ENCODE measurements at regions not wholly inside any gene's neighbourhood (a gene's known extent, or its start where the extent isn't known, plus 50 kb on each side); places are given as distances from the start of the nearest gene placed in this dataset.

DNA sequence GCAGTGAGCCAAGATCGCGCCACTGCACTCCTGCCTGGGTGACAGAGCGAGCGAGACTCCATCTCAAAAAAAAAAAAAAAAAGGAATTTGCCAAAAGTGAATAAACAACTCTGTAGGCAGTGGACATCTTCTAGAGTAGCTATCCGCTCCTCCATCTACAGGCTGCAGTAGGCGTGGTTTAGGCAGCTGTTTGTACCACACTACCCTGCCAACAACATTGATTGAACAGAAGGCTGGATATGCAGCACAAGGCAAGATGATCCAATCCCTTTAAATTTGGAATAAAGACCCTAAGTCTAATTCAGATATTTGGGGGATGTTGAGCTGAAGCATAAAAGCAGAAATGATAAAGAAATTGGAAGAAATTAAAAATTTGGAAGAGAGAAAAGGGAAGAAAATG lies 141.6 kb downstream of the TES start:
- no peak for DNase-seq (ENCODE audit: low spot score)
- no peak overlapping the region for H3K4me3 Mint-ChIP-seq (ENCODE audit: low read depth)
- H3K27me3 Mint-ChIP-seq (ENCODE audit: low read depth) = peaks cover 19% of the 10 kb centered on the region
- H3K27ac Mint-ChIP-seq = no peak overlapping the region
- intact Hi-C loops (cut with micrococcal nuclease) = no loop called here
- no peaks in the 10 kb centered on the region for H3K9me3 Mint-ChIP-seq
- H3K36me3 Mint-ChIP-seq (ENCODE audit: low read depth) = no peaks in the 10 kb centered on the region
- peaks cover 3% of the 10 kb centered on the region for H3K4me1 Mint-ChIP-seq (ENCODE audit: low read depth)

GRCh38 chr7:116353647-116354046 lies 143.3 kb downstream of the TES start:
- Mint-ChIP-seq H3K27ac (no peak overlapping the region), H3K9me3 (no peaks in the 10 kb centered on the region), H3K36me3 (ENCODE audit: low read depth) (no peaks in the 10 kb centered on the region), H3K4me3 (ENCODE audit: low read depth) (no peak overlapping the region), H3K27me3 (ENCODE audit: low read depth) (peaks cover 15% of the 10 kb centered on the region), H3K4me1 (ENCODE audit: low read depth) (peaks cover 3% of the 10 kb centered on the region)
- intact Hi-C loops (cut with micrococcal nuclease) = no loop called here
- DNase-seq (ENCODE audit: low spot score) = no peak

GRCh38 chr7:116354171-116354545 lies 143.8 kb downstream of the TES start:
- Mint-ChIP-seq H3K27ac (no peak overlapping the region), H3K27me3 (ENCODE audit: low read depth) (peaks cover 11% of the 10 kb centered on the region), H3K9me3 (no peaks in the 10 kb centered on the region), H3K4me1 (ENCODE audit: low read depth) (peaks cover 3% of the 10 kb centered on the region), H3K36me3 (ENCODE audit: low read depth) (no peaks in the 10 kb centered on the region), H3K4me3 (ENCODE audit: low read depth) (no peak overlapping the region)
- intact Hi-C loops (cut with micrococcal nuclease) = no loop called here
- DNase-seq (ENCODE audit: low spot score) = no peak

- Mint-ChIP-seq H3K27me3 (ENCODE audit: low read depth) (peaks cover 11% of the 10 kb centered on the region), H3K4me3 (ENCODE audit: low read depth) (no peak overlapping the region)
These were observed 144.4 kb downstream of the TES start for GRCh38 chr7:116354546-116355423.

DNA sequence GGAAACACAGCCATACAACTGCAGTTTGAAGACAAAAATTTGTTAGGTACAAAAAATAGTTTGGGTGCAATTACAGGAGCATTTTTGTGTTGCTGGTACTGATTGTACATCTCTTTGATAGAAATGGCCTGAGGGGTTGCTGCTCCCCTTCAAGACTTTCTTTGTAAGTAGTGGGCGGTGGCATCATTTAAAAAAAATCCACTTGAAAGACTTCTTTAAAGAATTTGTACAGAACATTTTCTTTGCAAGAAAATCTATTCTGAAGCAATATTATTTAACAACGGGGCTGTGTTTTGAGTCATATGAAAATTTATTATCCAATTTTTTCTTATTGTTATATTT lies 144.1 kb upstream of the CAV2 start:
- Mint-ChIP-seq H3K27me3 (ENCODE audit: low read depth) (peaks cover 11% of the 10 kb centered on the region), H3K27ac (no peak overlapping the region)
- DNase-seq (ENCODE audit: low spot score) = no peak

More at GRCh38 chr7:116354546-116355423, 144.4 kb downstream of the TES start:
- Mint-ChIP-seq H3K9me3 (no peaks in the 10 kb centered on the region), H3K27ac (no peak overlapping the region), H3K4me1 (ENCODE audit: low read depth) (peaks cover 3% of the 10 kb centered on the region), H3K36me3 (ENCODE audit: low read depth) (no peaks in the 10 kb centered on the region)
- no peak for DNase-seq (ENCODE audit: low spot score)
- intact Hi-C loops (cut with micrococcal nuclease) = no loop called here

GRCh38 chr7:116356333-116356965 lies 143.1 kb upstream of the CAV2 start:
- Mint-ChIP-seq H3K27me3 (ENCODE audit: low read depth) (peaks cover 11% of the 10 kb centered on the region), H3K36me3 (ENCODE audit: low read depth) (no peaks in the 10 kb centered on the region), H3K4me3 (ENCODE audit: low read depth) (no peak overlapping the region), H3K9me3 (no peaks in the 10 kb centered on the region), H3K4me1 (ENCODE audit: low read depth) (peaks cover 3% of the 10 kb centered on the region), H3K27ac (no peak overlapping the region)
- intact Hi-C loops (cut with micrococcal nuclease) = no loop called here
- DNase-seq (ENCODE audit: low spot score) = no peak

More for the DNA sequence above, 144.1 kb upstream of the CAV2 start:
- H3K4me3 Mint-ChIP-seq (ENCODE audit: low read depth) = no peak overlapping the region
- intact Hi-C loops (cut with micrococcal nuclease) = no loop called here
- no peaks in the 10 kb centered on the region for H3K36me3 Mint-ChIP-seq (ENCODE audit: low read depth)
- H3K9me3 Mint-ChIP-seq = no peaks in the 10 kb centered on the region
- peaks cover 3% of the 10 kb centered on the region for H3K4me1 Mint-ChIP-seq (ENCODE audit: low read depth)

DNA sequence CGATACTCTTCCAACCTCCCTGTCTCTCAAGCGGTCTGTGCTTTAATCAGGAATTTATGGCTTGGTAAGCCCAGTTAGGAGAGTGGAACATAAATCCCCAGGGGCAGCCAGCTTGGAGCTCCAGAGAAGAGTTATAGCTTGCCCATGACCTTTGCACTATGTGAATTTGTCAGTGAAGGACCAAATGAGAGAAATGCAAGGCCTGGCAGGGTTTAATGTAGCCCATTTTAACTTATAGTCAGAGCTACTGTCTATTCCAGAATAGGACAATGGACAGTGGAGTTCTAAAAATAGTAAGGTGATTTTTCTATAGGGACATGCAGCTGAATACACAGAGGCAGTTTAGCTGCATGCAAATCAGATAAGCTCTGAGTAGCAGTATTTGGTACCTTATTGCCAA lies 142.6 kb upstream of the CAV2 start:
- intact Hi-C loops (cut with micrococcal nuclease) = no loop called here
- H3K4me1 Mint-ChIP-seq (ENCODE audit: low read depth) = peaks cover 3% of the 10 kb centered on the region
- H3K27me3 Mint-ChIP-seq (ENCODE audit: low read depth) = peaks cover 11% of the 10 kb centered on the region
- H3K9me3 Mint-ChIP-seq = no peaks in the 10 kb centered on the region
- no peak for DNase-seq (ENCODE audit: low spot score)
- H3K36me3 Mint-ChIP-seq (ENCODE audit: low read depth) = no peaks in the 10 kb centered on the region
- H3K4me3 Mint-ChIP-seq (ENCODE audit: low read depth) = no peak overlapping the region
- H3K27ac Mint-ChIP-seq = no peak overlapping the region

- H3K27ac Mint-ChIP-seq = no peak overlapping the region
- no peak overlapping the region for H3K4me3 Mint-ChIP-seq (ENCODE audit: low read depth)
- peaks cover 9% of the 10 kb centered on the region for H3K27me3 Mint-ChIP-seq (ENCODE audit: low read depth)
- intact Hi-C loops (cut with micrococcal nuclease) = no loop called here
- H3K4me1 Mint-ChIP-seq (ENCODE audit: low read depth) = peaks cover 3% of the 10 kb centered on the region
- H3K36me3 Mint-ChIP-seq (ENCODE audit: low read depth) = no peaks in the 10 kb centered on the region
- H3K9me3 Mint-ChIP-seq = no peaks in the 10 kb centered on the region
- no peak for DNase-seq (ENCODE audit: low spot score)
These were observed 141.5 kb upstream of the CAV2 start for GRCh38 chr7:116357781-116358670.

- no peaks in the 10 kb centered on the region for H3K27me3 Mint-ChIP-seq (ENCODE audit: low read depth)
- H3K27ac Mint-ChIP-seq = no peak overlapping the region
- no peak overlapping the region for H3K4me3 Mint-ChIP-seq (ENCODE audit: low read depth)
- no peak for DNase-seq (ENCODE audit: low spot score)
- no peaks in the 10 kb centered on the region for H3K9me3 Mint-ChIP-seq
- intact Hi-C loops (cut with micrococcal nuclease) = no loop called here
- no peaks in the 10 kb centered on the region for H3K4me1 Mint-ChIP-seq (ENCODE audit: low read depth)
- no peaks in the 10 kb centered on the region for H3K36me3 Mint-ChIP-seq (ENCODE audit: low read depth)
These were observed 137.8 kb upstream of the CAV2 start for GRCh38 chr7:116361767-116362166.

- H3K27me3 Mint-ChIP-seq (ENCODE audit: low read depth) = no peaks in the 10 kb centered on the region
- no peaks in the 10 kb centered on the region for H3K36me3 Mint-ChIP-seq (ENCODE audit: low read depth)
- no peak overlapping the region for H3K27ac Mint-ChIP-seq
- H3K4me1 Mint-ChIP-seq (ENCODE audit: low read depth) = no peaks in the 10 kb centered on the region
- DNase-seq (ENCODE audit: low spot score) = no peak
- intact Hi-C loops (cut with micrococcal nuclease) = no loop called here
- no peak overlapping the region for H3K4me3 Mint-ChIP-seq (ENCODE audit: low read depth)
- no peaks in the 10 kb centered on the region for H3K9me3 Mint-ChIP-seq
These were observed 135.7 kb upstream of the CAV2 start for GRCh38 chr7:116363637-116364432.

GRCh38 chr7:116364469-116364868 lies 135.1 kb upstream of the CAV2 start:
- H3K4me3 Mint-ChIP-seq (ENCODE audit: low read depth) = no peak overlapping the region
- intact Hi-C loops (cut with micrococcal nuclease) = no loop called here
- no peaks in the 10 kb centered on the region for H3K4me1 Mint-ChIP-seq (ENCODE audit: low read depth)
- H3K9me3 Mint-ChIP-seq = no peaks in the 10 kb centered on the region
- no peak for DNase-seq (ENCODE audit: low spot score)
- no peaks in the 10 kb centered on the region for H3K36me3 Mint-ChIP-seq (ENCODE audit: low read depth)
- no peak overlapping the region for H3K27ac Mint-ChIP-seq
- no peaks in the 10 kb centered on the region for H3K27me3 Mint-ChIP-seq (ENCODE audit: low read depth)

DNA sequence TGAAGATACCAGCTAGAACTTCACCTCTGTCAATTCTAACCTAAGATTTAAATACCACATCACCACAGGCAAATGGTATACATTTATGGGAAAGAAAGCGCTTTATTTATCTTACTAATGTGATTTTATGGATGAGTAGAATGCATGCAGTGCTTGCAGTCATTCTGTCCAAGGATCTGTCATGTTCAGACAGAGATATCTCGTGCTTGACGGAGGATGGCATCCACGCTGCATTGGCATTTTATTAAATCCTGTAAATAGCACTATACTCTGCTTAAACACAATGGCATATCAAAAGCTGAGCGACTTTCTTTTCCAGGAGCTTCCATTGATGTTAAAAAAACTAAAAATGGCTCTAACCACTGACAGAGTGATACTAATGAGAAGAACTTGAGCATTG lies 133.7 kb upstream of the CAV2 start:
- no peaks in the 10 kb centered on the region for H3K9me3 Mint-ChIP-seq
- DNase-seq (ENCODE audit: low spot score) = no peak

More for the DNA sequence above, 133.7 kb upstream of the CAV2 start:
- Mint-ChIP-seq H3K27me3 (ENCODE audit: low read depth) (no peaks in the 10 kb centered on the region), H3K36me3 (ENCODE audit: low read depth) (no peaks in the 10 kb centered on the region), H3K4me3 (ENCODE audit: low read depth) (no peak overlapping the region), H3K4me1 (ENCODE audit: low read depth) (no peaks in the 10 kb centered on the region), H3K27ac (no peak overlapping the region)
- intact Hi-C loops (cut with micrococcal nuclease) = no loop called here
